GM12878 (cell line): ENCODE measurements at regions not wholly inside any gene's neighbourhood (a gene's known extent, or its start where the extent isn't known, plus 50 kb on each side); places are given as distances from the start of the nearest gene placed in this dataset.
A peak's percentile ranks its signal among the peaks of the same experiment; 100 is the strongest.

Experiments used
- ATAC-seq: fragments of 200-7000 bp; cut with Tn5 transposase; 3 replicates; pipeline ENCODE4 v1.9.1; 2020; ENCODE audit warnings: mild to moderate bottlenecking, moderate library complexity
- BruUV-seq: library from RNA; stranded (reverse); fragments of 400-500 nt; replicated peaks from 2 replicates; lab custom pipeline; 2021; lab: Mats Ljungman, UMichigan
- CTCF ChIA-PET: fragments of 300-600 bp; sonication (Branson Sonifier 250); formaldehyde crosslinking; extraction: SDS; loops from one replicate; lab custom pipeline; 2021; ENCODE audit warnings: inconsistent platforms; lab: Yijun Ruan, JAX
- POLR2A ChIA-PET: fragments of 350-600 bp; formaldehyde crosslinking; extraction: SDS; loops from one replicate; lab custom pipeline; 2021; ENCODE audit warnings: inconsistent platforms; lab: Charles Lee
- RAD21 ChIA-PET: fragments of 300-600 bp; sonication (Branson Sonifier 250); formaldehyde crosslinking; loops from one replicate; lab custom pipeline; 2023; ENCODE audit warnings: antibody characterized with exemption; ENCODE audit not compliant: unreplicated experiment; lab: Charles Lee
- SMC1A ChIA-PET: fragments of 300-600 bp; sonication (Branson Sonifier 250); formaldehyde crosslinking; loops from one replicate; lab custom pipeline; 2023; ENCODE audit not compliant: unreplicated experiment, uncharacterized antibody; lab: Charles Lee
- DNase-seq: peaks from one replicate; pipeline ENCODE4 v3.0.0-alpha.2; 2011; ENCODE audit warnings: low read depth, low spot score
- FAIRE-seq: peaks from 3 replicates; lab custom pipeline; 2011; peaks lifted over from hg19 to GRCh38; lab: Jason Lieb, UNC
- H2AFZ ChIP-seq: 2 replicates; pipeline ENCODE4 v1.6.0; 2011; ENCODE audit warnings: low read depth, low read length, control low read depth; ENCODE audit not compliant: control insufficient read depth
- H3K27ac ChIP-seq: 2 replicates; pipeline ENCODE4 v1.5.1; 2011; ENCODE audit warnings: control low read depth; ENCODE audit not compliant: control insufficient read depth, insufficient read depth
- H3K27me3 ChIP-seq, 2 experiments: replicated peaks in 1 of 2; 2 replicates each; pipeline versions ENCODE4 v1.6.0 to v1.6.1; 2011; ENCODE audit warnings: low read length in 1 of 2; ENCODE audit not compliant: control insufficient read depth in 2 of 2, insufficient read depth in 2 of 2
- H3K36me3 ChIP-seq, 2 experiments: 2 replicates each; pipeline ENCODE4 v1.5.1; 2011; ENCODE audit warnings: low read length in 1 of 2; ENCODE audit not compliant: control insufficient read depth in 2 of 2, insufficient read depth in 2 of 2
- H3K4me1 ChIP-seq: 2 replicates; pipeline ENCODE4 v1.6.1; 2011; ENCODE audit warnings: mild to moderate bottlenecking, low read length, moderate library complexity, mixed read lengths; ENCODE audit not compliant: control insufficient read depth, insufficient read depth
- H3K4me2 ChIP-seq: 2 replicates; pipeline ENCODE4 v1.6.0; 2011; ENCODE audit warnings: control low read depth; ENCODE audit not compliant: control insufficient read depth, insufficient read depth
- H3K4me3 ChIP-seq: fragments of 200-600 bp; sonication (generic); 2 replicates; pipeline ENCODE4 v1.5.1; 2016
- H3K79me2 ChIP-seq: 2 replicates; pipeline ENCODE4 v1.6.0; 2011; ENCODE audit warnings: low read length; ENCODE audit not compliant: control insufficient read depth, insufficient read depth
- H3K9ac ChIP-seq: 2 replicates; pipeline ENCODE4 v1.8.0; 2011; ENCODE audit warnings: low read length, control low read depth, mixed read lengths; ENCODE audit not compliant: control insufficient read depth, insufficient read depth
- H3K9me3 ChIP-seq: replicated peaks from 3 replicates; pipeline ENCODE4 v1.5.1; 2011; ENCODE audit warnings: mild to moderate bottlenecking, low read length; ENCODE audit not compliant: control insufficient read depth, insufficient read depth
- H4K20me1 ChIP-seq: 2 replicates; pipeline ENCODE4 v1.6.0; 2011; ENCODE audit not compliant: control insufficient read depth, insufficient read depth
- CTCF ChIP-seq, 3 experiments: IDR thresholded peaks in 2 of 3; conservative IDR thresholded peaks in 1 of 3; 2 replicates each; pipeline ENCODE4 v1.5.1; 2011; ENCODE audit warnings: low read depth in 3 of 3, low read length in 3 of 3, mild to moderate bottlenecking in 3 of 3, control low read depth in 2 of 3, moderate library complexity in 2 of 3, inconsistent platforms in 1 of 3, mixed read lengths in 1 of 3; ENCODE audit not compliant: control insufficient read depth in 2 of 3, insufficient read depth in 1 of 3; ENCODE audit errors: extremely low read depth in 1 of 3
- RAD21 ChIP-seq: IDR thresholded peaks from 2 replicates; pipeline ENCODE4 v1.6.1; 2011; ENCODE audit warnings: mild to moderate bottlenecking, low read depth, low read length, moderate library complexity; ENCODE audit not compliant: insufficient read depth
- SMC3 ChIP-seq: IDR thresholded peaks from 2 replicates; pipeline ENCODE4 v1.6.1; 2011; ENCODE audit warnings: low read length, improper control_type of control experiment, borderline replicate concordance
- ZZZ3 ChIP-seq: IDR thresholded peaks from 2 replicates; pipeline ENCODE4 v1.6.1; 2011; ENCODE audit warnings: low read depth; ENCODE audit not compliant: control insufficient read depth, insufficient read length
- WGBS: methylation state at CpG from one replicate; pipeline ENCODE4 v1.1.6; 2016; ENCODE audit warnings: low lambda C conversion rate; ENCODE audit not compliant: insufficient replicate concordance, insufficient coverage; ENCODE audit errors: missing lambda C conversion rate; 5-methylcytosine and 5-hydroxymethylcytosine counted together
- in situ Hi-C: fragments of 300-500 bp; cut with MboI; formaldehyde crosslinking; loops from 9 replicates; pipeline ENCODE4 v1.14.3; 2018; ENCODE audit warnings: mixed read lengths
- intact Hi-C: fragments of 100-400 bp; cut with micrococcal nuclease; formaldehyde crosslinking; loops from one replicate; pipeline ENCODE4 v1.14.2; 2022; ENCODE audit not compliant: unreplicated experiment

- intact Hi-C loops (loop anchor here (1.0 to 2.0 kb wide), 2 partner anchors 404 to 708 kb away; no protein-coding TSS in a partner anchor), in situ Hi-C loops (no loop called here)
- Histone ChIP-seq H3K27me3 (no peaks in the 10 kb centered on the region), H3K4me3 (no peak overlapping the region), H3K4me2 (no peak overlapping the region), H3K79me2 (no peaks in the 10 kb centered on the region), H3K9me3 (no peaks in the 10 kb centered on the region), H2AFZ (no peak overlapping the region), H3K4me1 (no peaks in the 10 kb centered on the region), H3K9ac (no peak overlapping the region), H4K20me1 (no peaks in the 10 kb centered on the region), H3K27ac (no peak overlapping the region), H3K36me3 (no peaks in the 10 kb centered on the region)
- POLR2A ChIA-PET: no interaction called here
- SMC1A ChIA-PET: interaction anchor here (0.6 to 3.6 kb wide), 18 partner anchors 8 to 737 kb away, joined by 3 to 42 read pairs (median 4); no protein-coding TSS in a partner anchor
- BruUV-seq: no TSS peak
- TF ChIP-seq CTCF (IDR thresholded peaks at IDR 0.05 in 2 of 3, conservative IDR thresholded peaks at IDR 0.05 in 1 of 3; ENCODE audit: control insufficient read depth in 2 of 3, extremely low read depth in 1 of 3, insufficient read depth in 1 of 3, low read depth in 3 of 3, low read length in 3 of 3): peak; percentile 42 to 61 (median 59); a peak in 5 of 6 replicates
- peak; percentile 52; the same call in 1 of the 2 replicates for TF ChIP-seq SMC3
- no peak for TF ChIP-seq ZZZ3
- peak; percentile 64 for TF ChIP-seq RAD21
- RAD21 ChIA-PET: interaction anchor here (0.7 to 3.3 kb wide), 8 partner anchors 8 to 1379 kb away, joined by 3 to 23 read pairs (median 3); no protein-coding TSS in a partner anchor
- CTCF ChIA-PET: interaction anchor here (0.6 to 6.0 kb wide), 31 partner anchors 9 to 1304 kb away, joined by 3 to 71 read pairs (median 4); partner anchors contain the start of gene SLITRK5
- FAIRE-seq: no peak
- no peak for DNase-seq
- 0% methylated on average over 1 of the region's 1 CpG for WGBS
- ATAC-seq: peak; percentile 88
Measured at GRCh38 chr13:87274209-87274819, 396.9 kb upstream of the SLITRK5 start.
